ENCODE measurements at regions not wholly inside any gene's neighbourhood (a gene's known extent, or its start where the extent isn't known, plus 50 kb on each side); places are given as distances from the start of the nearest gene placed in this dataset.

DNA sequence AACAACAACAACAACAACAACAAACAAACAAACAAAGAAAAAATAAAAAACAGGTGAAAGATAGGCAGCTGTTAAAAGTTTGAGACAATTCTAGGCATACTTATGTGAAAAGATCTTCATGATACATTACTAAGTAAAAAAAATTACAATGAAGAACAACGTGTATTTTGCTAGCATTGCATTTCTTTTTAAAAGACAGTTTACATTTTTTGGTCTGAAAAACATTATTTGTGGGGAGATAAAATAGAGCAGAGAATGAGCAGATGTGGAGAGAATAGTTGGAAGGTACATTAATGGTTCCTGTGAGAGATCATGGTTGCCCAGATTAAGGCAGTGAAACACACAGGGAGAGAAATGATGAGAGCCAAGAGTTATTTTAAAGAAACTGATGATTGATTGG lies 210.2 kb upstream of the MKLN1 start:
- H3K36me3 ChIP-seq (ENCODE audit: low read depth, missing control alignments), result no peaks in the 10 kb centered on the region
- intact Hi-C loops (cut with DNase I; ENCODE audit: low total_unique reads), result no loop called here
- no peak overlapping the region for H3K4me3 ChIP-seq
- no peaks in the 10 kb centered on the region for H3K27me3 ChIP-seq
- no peak for DNase-seq
- no peak overlapping the region for H3K27ac ChIP-seq
- H3K9me3 ChIP-seq, result no peaks in the 10 kb centered on the region
- TF ChIP-seq, protein P1, sequence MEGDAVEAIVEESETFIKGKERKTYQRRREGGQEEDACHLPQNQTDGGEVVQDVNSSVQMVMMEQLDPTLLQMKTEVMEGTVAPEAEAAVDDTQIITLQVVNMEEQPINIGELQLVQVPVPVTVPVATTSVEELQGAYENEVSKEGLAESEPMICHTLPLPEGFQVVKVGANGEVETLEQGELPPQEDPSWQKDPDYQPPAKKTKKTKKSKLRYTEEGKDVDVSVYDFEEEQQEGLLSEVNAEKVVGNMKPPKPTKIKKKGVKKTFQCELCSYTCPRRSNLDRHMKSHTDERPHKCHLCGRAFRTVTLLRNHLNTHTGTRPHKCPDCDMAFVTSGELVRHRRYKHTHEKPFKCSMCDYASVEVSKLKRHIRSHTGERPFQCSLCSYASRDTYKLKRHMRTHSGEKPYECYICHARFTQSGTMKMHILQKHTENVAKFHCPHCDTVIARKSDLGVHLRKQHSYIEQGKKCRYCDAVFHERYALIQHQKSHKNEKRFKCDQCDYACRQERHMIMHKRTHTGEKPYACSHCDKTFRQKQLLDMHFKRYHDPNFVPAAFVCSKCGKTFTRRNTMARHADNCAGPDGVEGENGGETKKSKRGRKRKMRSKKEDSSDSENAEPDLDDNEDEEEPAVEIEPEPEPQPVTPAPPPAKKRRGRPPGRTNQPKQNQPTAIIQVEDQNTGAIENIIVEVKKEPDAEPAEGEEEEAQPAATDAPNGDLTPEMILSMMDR (IDR thresholded peaks at IDR 0.05), result no peak
- TF ChIP-seq POLR2A (IDR thresholded peaks at IDR 0.05), result no peak
- WGBS, 2 donors, result 50 to 54% methylated on average over 1 of the region's 1 CpG
- peaks cover 4% of the 10 kb centered on the region for H3K4me1 ChIP-seq

DNA sequence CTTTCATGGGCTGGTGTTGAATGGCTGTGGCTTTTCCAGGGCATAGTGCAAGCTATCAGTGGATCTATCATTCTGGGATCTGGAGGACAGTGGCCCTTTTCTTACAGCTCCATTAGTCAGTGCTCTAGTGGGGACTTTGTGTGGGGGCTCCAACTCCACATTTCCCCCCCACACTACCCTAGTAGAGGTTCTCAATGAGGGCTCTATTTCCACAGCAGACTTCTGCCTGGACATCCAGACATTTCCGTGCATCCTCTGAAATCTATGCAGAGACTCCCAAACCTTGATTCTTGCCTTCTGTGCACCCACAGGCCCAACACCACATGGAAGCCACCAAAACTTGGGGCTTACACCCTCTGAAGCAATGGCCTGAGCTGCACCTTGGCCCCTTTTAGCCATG lies 208.3 kb upstream of the MKLN1 start:
- intact Hi-C loops (cut with DNase I; ENCODE audit: low total_unique reads), result no loop called here
- DNase-seq, result no peak
- no peak overlapping the region for H3K27ac ChIP-seq
- H3K27me3 ChIP-seq, result no peaks in the 10 kb centered on the region
- no peak for TF ChIP-seq POLR2A (IDR thresholded peaks at IDR 0.05)
- TF ChIP-seq, protein P1 (IDR thresholded peaks at IDR 0.05), result no peak
- no peaks in the 10 kb centered on the region for H3K4me1 ChIP-seq
- H3K4me3 ChIP-seq, result no peak overlapping the region
- no peaks in the 10 kb centered on the region for H3K9me3 ChIP-seq
- H3K36me3 ChIP-seq (ENCODE audit: low read depth, missing control alignments), result no peaks in the 10 kb centered on the region
- WGBS, 2 donors, result 100% methylated on average over 1 of the region's 1 CpG

GRCh38 chr7:131122394-131122793 lies 205.3 kb upstream of the MKLN1 start:
- intact Hi-C loops (cut with DNase I; ENCODE audit: low total_unique reads), result no loop called here
- H3K27ac ChIP-seq, result no peak overlapping the region
- no peak for DNase-seq
- WGBS, 2 donors, result 76 to 79% methylated on average over 10 of the region's 10 CpGs
- H3K9me3 ChIP-seq, result no peaks in the 10 kb centered on the region
- no peak overlapping the region for H3K4me3 ChIP-seq
- no peak for TF ChIP-seq POLR2A (IDR thresholded peaks at IDR 0.05)
- TF ChIP-seq, protein P1 (IDR thresholded peaks at IDR 0.05), result no peak
- no peaks in the 10 kb centered on the region for H3K36me3 ChIP-seq (ENCODE audit: low read depth, missing control alignments)
- no peaks in the 10 kb centered on the region for H3K4me1 ChIP-seq
- H3K27me3 ChIP-seq, result no peaks in the 10 kb centered on the region

DNA sequence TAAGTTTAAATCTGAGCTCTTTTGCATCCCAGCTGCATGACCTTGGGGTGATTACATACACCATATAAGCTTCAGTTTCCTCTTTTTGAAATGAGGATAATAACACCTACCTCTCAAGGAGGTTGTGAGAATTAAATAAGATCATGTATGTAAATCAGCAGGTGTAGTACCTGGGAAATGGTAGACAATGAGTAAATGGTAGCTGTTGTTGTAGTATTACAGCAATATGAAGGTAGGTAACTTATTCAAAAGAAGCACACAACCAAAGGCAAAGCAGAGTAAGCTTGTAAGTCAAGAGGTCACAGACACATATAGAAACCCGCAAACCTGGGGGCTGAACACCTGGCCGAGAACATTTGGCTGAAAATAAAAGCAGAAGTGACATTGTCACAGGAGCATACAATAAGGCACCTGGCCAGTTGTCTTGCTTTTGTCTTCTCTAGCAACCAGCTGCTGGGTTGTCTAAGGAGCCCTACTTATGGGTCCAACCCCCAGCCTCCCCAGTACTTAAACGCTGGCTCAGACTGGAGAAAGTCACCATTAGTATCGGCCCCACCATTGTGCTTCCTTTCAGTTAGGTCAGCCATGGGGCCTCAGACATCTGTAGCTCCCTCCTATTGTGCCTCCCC lies 203.6 kb upstream of the MKLN1 start:
- 89 to 97% methylated on average over 4 of the region's 4 CpGs for WGBS, 2 donors
- no peak for DNase-seq

More for the DNA sequence above, 203.6 kb upstream of the MKLN1 start:
- Histone ChIP-seq H3K36me3 (ENCODE audit: low read depth, missing control alignments) (no peaks in the 10 kb centered on the region), H3K4me3 (no peak overlapping the region), H3K27ac (no peak overlapping the region), H3K9me3 (no peaks in the 10 kb centered on the region), H3K27me3 (no peaks in the 10 kb centered on the region), H3K4me1 (no peaks in the 10 kb centered on the region)
- TF ChIP-seq, protein P1 (IDR thresholded peaks at IDR 0.05), result no peak
- TF ChIP-seq POLR2A (IDR thresholded peaks at IDR 0.05), result no peak
- intact Hi-C loops (cut with DNase I; ENCODE audit: low total_unique reads), result no loop called here

All from testis (tissue), 2 donors.